GM10248 (cell line): ENCODE measurements at regions not wholly inside any gene's neighbourhood (a gene's known extent, or its start where the extent isn't known, plus 50 kb on each side); places are given as distances from the start of the nearest gene placed in this dataset.

Experiments used
- CTCF ChIA-PET: fragments of 300-600 bp; sonication (Branson Sonifier 250); formaldehyde crosslinking; extraction: SDS; loops from one replicate; lab custom pipeline; 2021; ENCODE audit warnings: antibody characterized with exemption; lab: Yijun Ruan, JAX
- POLR2A ChIA-PET: fragments of 350-650 bp; sonication (Branson Sonifier 250); formaldehyde crosslinking; extraction: SDS; loops from one replicate; lab custom pipeline; 2020; ENCODE audit warnings: antibody characterized with exemption; lab: Yijun Ruan, JAX
- DNase-seq: peaks from one replicate; pipeline ENCODE4 v3.0.0; 2012; ENCODE audit errors: extremely low spot score
- TF ChIP-seq, protein P1 (sequence below): IDR thresholded peaks from 2 replicates; pipeline ENCODE4 v1.5.1; 2012; ENCODE audit warnings: mild to moderate bottlenecking, low read depth; ENCODE audit errors: extremely low read depth, missing control alignments, control extremely low read depth

DNA sequence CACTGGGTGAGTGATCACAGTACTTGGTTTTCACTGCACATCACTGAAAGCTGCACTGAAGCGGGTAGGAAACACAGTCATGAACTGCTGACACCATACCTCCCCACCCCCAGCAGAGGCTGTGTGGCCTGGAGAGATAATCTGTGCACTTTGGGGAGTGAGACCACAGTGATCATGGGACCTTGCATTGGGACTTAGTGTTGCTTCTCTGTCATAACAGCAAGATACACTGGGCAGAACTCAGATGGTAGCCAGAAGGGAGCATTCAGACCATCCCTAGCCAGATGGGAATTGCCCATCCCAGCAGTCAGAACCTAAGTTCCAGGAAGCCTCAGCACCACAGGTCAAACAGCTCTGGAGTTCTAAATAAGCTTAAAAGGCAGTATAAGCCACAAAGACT lies 346.4 kb upstream of the TMEM229A start:
- ChIA-PET POLR2A (no interaction called here), CTCF (interaction anchor here (1.1 kb wide), 1 partner anchor 25 kb away, joined by 3 read pairs; no protein-coding TSS in a partner anchor)
- DNase-seq: no peak
- TF ChIP-seq, protein P1, sequence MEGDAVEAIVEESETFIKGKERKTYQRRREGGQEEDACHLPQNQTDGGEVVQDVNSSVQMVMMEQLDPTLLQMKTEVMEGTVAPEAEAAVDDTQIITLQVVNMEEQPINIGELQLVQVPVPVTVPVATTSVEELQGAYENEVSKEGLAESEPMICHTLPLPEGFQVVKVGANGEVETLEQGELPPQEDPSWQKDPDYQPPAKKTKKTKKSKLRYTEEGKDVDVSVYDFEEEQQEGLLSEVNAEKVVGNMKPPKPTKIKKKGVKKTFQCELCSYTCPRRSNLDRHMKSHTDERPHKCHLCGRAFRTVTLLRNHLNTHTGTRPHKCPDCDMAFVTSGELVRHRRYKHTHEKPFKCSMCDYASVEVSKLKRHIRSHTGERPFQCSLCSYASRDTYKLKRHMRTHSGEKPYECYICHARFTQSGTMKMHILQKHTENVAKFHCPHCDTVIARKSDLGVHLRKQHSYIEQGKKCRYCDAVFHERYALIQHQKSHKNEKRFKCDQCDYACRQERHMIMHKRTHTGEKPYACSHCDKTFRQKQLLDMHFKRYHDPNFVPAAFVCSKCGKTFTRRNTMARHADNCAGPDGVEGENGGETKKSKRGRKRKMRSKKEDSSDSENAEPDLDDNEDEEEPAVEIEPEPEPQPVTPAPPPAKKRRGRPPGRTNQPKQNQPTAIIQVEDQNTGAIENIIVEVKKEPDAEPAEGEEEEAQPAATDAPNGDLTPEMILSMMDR: no peak

DNA sequence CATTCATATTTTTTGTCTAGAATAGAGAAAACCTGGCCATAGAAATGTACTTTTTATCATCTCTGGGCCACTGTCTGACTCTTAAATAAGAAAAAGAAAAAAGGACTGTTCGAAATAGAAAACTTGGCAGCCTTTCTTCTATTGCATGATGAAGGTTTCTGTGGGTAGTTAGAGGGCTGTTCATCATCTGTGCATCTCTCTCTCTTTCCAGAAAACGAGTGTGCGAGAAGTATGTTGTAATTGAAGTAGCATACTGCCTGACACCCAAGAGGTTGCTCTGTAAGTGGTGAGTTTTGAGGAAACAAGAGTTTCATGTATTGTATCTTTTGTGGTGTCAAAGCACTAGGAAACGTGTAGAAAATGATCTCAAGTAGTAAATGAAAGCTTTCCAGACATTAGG lies 343.2 kb upstream of the TMEM229A start:
- ChIA-PET CTCF (interaction anchor here (1.3 kb wide), 1 partner anchor 100 kb away, joined by 3 read pairs; no protein-coding TSS in a partner anchor), POLR2A (no interaction called here)
- DNase-seq: no peak
- TF ChIP-seq, protein P1: no peak

DNA sequence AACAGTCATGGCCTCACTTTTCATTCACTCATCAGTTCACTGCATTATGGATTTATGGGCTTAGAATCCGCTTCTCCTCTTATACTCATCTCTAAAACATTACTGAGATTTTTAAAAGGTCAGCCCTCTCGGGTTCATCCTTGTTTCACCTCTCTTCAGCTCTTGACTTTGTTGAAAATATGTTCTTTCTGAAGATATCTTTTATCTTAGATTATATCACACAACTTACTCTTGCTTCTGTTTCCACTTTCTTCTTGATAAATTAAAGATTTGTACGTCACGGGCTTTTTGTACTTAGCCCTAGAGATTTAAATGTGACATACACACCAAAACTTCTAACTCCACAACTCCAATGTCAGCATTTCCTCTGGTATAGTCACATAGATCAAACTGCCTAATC lies 342.5 kb upstream of the TMEM229A start:
- CTCF ChIA-PET: interaction anchor here (0.9 to 1.3 kb wide), 3 partner anchors 10 to 100 kb away, joined by 3 read pairs; no protein-coding TSS in a partner anchor
- POLR2A ChIA-PET: no interaction called here
- DNase-seq: no peak
- TF ChIP-seq, protein P1: no peak

GRCh38 chr7:124369310-124369709 lies 336.4 kb upstream of the TMEM229A start:
- POLR2A ChIA-PET: interaction anchor here (0.6 kb wide), 1 partner anchor 226 kb away, joined by 5 read pairs; no protein-coding TSS in a partner anchor
- TF ChIP-seq, protein P1: no peak
- CTCF ChIA-PET: interaction anchor here (0.8 kb wide), 1 partner anchor 31 kb away, joined by 3 read pairs; no protein-coding TSS in a partner anchor
- DNase-seq: no peak

DNA sequence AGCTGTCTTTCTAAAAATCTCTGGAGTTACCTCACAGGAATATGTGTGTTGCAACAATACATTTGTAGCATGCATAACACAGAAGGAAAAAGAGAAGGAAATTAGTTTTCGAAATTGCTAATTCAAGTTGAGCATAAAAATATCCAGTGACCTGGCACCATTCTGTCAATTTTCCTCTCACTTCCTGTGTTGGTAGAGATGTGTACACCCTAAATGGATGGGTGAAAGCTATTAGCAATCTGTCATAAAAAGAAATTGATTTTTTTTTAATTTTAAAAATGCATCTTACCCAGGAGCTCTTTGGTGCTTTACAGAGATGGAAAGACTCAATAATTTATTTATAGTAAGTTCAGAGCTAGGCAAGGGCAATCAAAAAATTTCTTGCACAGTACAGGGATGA lies 333.3 kb upstream of the TMEM229A start:
- POLR2A ChIA-PET: no interaction called here
- TF ChIP-seq, protein P1: no peak
- CTCF ChIA-PET: interaction anchor here (1.0 to 1.2 kb wide), 4 partner anchors 9 to 49 kb away, joined by 3 to 5 read pairs (median 4); no protein-coding TSS in a partner anchor
- DNase-seq: no peak

GRCh38 chr7:124364283-124364682 lies 331.4 kb upstream of the TMEM229A start:
- CTCF ChIA-PET: interaction anchor here (1.0 to 1.6 kb wide), 3 partner anchors 10 to 194 kb away, joined by 3 to 5 read pairs (median 3); no protein-coding TSS in a partner anchor
- DNase-seq: no peak
- POLR2A ChIA-PET: no interaction called here
- TF ChIP-seq, protein P1: no peak

DNA sequence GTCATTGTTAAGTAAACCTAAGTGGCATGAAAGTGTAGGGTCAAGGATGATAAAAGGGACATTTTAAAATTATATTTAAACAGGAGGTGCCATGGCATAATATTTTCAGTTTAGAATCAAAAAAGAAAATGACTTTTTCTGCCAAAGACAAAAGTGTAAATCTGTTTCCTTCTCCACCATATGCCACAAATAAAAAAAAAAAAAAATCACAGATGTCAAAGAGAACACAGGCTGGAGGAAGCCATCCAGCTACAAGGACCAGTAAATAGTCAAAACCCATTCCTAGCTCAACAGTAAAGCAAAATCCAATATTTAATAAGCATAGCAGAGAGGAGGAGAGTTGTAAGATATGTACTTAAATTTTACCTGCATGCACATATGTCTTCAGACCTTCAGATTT lies 321.3 kb upstream of the TMEM229A start:
- no peak for DNase-seq
- CTCF ChIA-PET: interaction anchor here (0.8 to 1.5 kb wide), 2 partner anchors 9 to 16 kb away, joined by 5 read pairs; no protein-coding TSS in a partner anchor
- POLR2A ChIA-PET: no interaction called here
- TF ChIP-seq, protein P1: no peak
